Endothelial cell (in vitro differentiated cells): ENCODE measurements at regions not wholly inside any gene's neighbourhood (a gene's known extent, or its start where the extent isn't known, plus 50 kb on each side); places are given as distances from the start of the nearest gene placed in this dataset.
"Not testable (repeated sequence)": the region's sequence is repeated elsewhere in the genome, so short reads cannot be mapped to it uniquely, and the experiment has no call there.

Experiments used
- DNase-seq: peaks from one replicate; pipeline ENCODE4 v3.0.0; 2021; ENCODE audit warnings: low spot score
- H3K27ac Mint-ChIP-seq: one replicate; pipeline ENCODE4 v1.8.0; 2021; ENCODE audit warnings: mixed read lengths, inconsistent platforms; ENCODE audit not compliant: unreplicated experiment
- H3K27me3 Mint-ChIP-seq: one replicate; pipeline ENCODE4 v1.8.0; 2021; ENCODE audit warnings: mild to moderate bottlenecking, moderate library complexity, mixed read lengths, inconsistent platforms; ENCODE audit not compliant: unreplicated experiment
- H3K36me3 Mint-ChIP-seq: one replicate; pipeline ENCODE4 v1.8.0; 2021; ENCODE audit warnings: mild to moderate bottlenecking, low read depth, mixed read lengths, inconsistent platforms; ENCODE audit not compliant: unreplicated experiment
- H3K4me1 Mint-ChIP-seq: one replicate; pipeline ENCODE4 v1.8.0; 2021; ENCODE audit warnings: mild to moderate bottlenecking, mixed read lengths, inconsistent platforms; ENCODE audit not compliant: unreplicated experiment
- H3K4me3 Mint-ChIP-seq: one replicate; pipeline ENCODE4 v1.8.0; 2021; ENCODE audit warnings: mild to moderate bottlenecking, mixed read lengths, inconsistent platforms; ENCODE audit not compliant: unreplicated experiment
- H3K9me3 Mint-ChIP-seq: one replicate; pipeline ENCODE4 v1.8.0; 2021; ENCODE audit warnings: mixed read lengths, inconsistent platforms; ENCODE audit not compliant: unreplicated experiment
- TF ChIP-seq, protein P1 (sequence below): fragments of 200-600 bp; sonication (generic); IDR thresholded peaks from one replicate; pipeline ENCODE4 v1.5.0; 2021; ENCODE audit warnings: antibody characterized with exemption; ENCODE audit not compliant: unreplicated experiment

DNA sequence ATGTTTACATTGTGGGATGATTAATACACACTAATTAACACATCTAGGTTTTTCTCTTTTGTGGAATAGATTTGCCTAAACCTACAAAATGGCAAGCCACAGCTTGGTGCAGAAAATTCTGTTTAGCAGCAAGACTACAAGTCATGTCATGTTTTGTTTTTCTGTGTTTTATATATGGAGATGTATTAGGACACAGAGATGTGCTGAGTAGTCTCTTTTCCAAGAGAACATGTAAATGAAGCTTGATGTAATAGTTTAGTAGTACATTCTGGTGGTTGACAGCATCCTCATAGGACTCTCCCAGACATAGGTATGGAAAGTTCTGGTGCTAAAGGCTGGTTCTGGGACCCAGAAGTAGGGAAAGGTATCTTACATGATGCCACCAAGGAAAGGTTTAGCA is 1345.4 kb downstream of the CDH11 start:
- TF ChIP-seq, protein P1, sequence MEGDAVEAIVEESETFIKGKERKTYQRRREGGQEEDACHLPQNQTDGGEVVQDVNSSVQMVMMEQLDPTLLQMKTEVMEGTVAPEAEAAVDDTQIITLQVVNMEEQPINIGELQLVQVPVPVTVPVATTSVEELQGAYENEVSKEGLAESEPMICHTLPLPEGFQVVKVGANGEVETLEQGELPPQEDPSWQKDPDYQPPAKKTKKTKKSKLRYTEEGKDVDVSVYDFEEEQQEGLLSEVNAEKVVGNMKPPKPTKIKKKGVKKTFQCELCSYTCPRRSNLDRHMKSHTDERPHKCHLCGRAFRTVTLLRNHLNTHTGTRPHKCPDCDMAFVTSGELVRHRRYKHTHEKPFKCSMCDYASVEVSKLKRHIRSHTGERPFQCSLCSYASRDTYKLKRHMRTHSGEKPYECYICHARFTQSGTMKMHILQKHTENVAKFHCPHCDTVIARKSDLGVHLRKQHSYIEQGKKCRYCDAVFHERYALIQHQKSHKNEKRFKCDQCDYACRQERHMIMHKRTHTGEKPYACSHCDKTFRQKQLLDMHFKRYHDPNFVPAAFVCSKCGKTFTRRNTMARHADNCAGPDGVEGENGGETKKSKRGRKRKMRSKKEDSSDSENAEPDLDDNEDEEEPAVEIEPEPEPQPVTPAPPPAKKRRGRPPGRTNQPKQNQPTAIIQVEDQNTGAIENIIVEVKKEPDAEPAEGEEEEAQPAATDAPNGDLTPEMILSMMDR = no peak
- Mint-ChIP-seq H3K4me1 (no peaks in the 10 kb centered on the region), H3K36me3 (no peaks in the 10 kb centered on the region), H3K4me3 (no peak overlapping the region), H3K27me3 (no peaks in the 10 kb centered on the region), H3K27ac (no peak overlapping the region), H3K9me3 (no peaks in the 10 kb centered on the region)
- no peak for DNase-seq

DNA sequence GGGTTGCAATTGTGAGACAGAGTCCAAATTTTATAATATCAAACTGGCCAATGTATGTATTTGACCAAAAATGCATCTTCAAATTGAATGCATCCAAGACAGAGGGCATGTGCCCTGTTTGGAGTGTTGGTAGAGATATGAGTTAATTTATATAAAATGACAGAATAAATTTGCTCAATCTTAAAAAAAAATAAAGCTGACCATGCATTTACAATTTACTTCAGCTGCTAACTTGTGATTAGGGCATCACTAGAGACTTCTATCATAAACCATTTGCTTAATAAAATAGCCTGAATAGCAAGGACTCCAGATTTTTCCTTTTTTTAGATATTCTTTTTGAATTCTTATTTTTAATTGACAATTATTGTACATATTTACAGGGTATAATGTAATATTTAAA is 1345.8 kb downstream of the CDH11 start:
- no peak for DNase-seq
- Mint-ChIP-seq H3K4me3 (no peak overlapping the region), H3K27me3 (no peaks in the 10 kb centered on the region), H3K4me1 (no peaks in the 10 kb centered on the region), H3K36me3 (no peaks in the 10 kb centered on the region), H3K27ac (no peak overlapping the region), H3K9me3 (no peaks in the 10 kb centered on the region)
- TF ChIP-seq, protein P1 = no peak

DNA sequence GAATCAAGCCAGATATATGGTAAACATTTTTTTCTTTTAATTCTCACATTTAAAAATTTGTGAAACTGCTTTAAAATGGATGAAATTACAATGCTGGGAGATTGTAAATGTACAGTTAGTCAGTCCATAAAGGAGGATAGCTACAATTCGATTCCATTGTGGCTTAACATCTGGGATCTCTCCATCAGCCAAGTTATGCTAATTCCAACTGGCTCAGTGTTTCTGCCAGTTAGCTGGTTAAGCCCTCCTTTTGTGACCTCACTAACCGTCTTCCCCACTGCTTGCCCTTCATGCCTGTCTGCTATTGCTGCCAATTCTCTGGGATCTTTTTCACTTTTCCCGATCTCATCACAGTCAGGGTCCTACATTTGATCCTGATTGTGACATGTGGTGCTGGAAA is 1347.6 kb downstream of the CDH11 start:
- TF ChIP-seq, protein P1 = no peak
- Mint-ChIP-seq H3K4me3 (no peak overlapping the region), H3K36me3 (no peaks in the 10 kb centered on the region), H3K27ac (no peak overlapping the region), H3K4me1 (no peaks in the 10 kb centered on the region), H3K9me3 (no peaks in the 10 kb centered on the region), H3K27me3 (no peaks in the 10 kb centered on the region)
- no peak for DNase-seq

DNA sequence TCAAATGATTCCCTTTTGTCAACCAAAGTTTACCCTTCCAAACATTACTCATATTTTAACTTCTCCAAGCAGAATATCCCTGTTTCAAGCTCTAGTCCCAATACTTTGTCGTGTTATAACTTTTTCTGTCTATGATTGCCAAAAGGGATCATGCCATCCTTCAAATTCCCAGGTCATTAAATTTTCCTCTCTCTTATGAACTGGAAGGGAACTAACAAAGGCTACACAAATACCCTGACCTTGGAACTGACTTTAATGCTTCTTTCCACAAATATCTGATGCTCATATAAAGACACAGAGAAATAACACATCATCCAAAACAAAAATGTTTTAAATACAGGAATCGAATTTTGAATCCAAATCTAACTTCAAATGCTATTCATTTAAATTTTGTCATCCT is 1352.7 kb downstream of the CDH11 start:
- no peak for DNase-seq
- Mint-ChIP-seq H3K9me3 (no peaks in the 10 kb centered on the region), H3K27ac (no peak overlapping the region), H3K36me3 (no peaks in the 10 kb centered on the region), H3K27me3 (no peaks in the 10 kb centered on the region), H3K4me1 (no peaks in the 10 kb centered on the region), H3K4me3 (no peak overlapping the region)
- TF ChIP-seq, protein P1 = no peak

DNA sequence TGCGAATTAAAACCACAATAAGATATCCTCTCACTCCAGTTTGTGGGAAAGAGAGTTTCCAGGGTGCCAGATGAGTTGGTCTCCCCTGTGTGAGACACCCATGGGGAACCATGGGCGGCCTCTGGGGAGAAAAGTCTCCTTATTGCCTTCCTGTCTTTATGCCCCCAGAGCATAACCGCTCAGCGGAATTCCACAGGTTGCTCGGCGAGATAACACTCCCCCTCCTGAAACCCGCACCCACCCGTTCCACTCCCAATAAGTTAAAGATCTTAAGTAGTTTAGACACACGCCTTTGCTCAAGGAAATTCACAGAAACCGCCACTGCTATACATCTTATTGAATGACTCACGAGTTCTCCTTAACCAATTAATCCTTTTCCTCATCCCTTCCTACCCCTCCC is 1361.6 kb downstream of the CDH11 start:
- not testable (repeated sequence) for H3K27me3 Mint-ChIP-seq, H3K36me3 Mint-ChIP-seq, H3K27ac Mint-ChIP-seq, H3K4me3 Mint-ChIP-seq, H3K9me3 Mint-ChIP-seq, DNase-seq, H3K4me1 Mint-ChIP-seq

DNA sequence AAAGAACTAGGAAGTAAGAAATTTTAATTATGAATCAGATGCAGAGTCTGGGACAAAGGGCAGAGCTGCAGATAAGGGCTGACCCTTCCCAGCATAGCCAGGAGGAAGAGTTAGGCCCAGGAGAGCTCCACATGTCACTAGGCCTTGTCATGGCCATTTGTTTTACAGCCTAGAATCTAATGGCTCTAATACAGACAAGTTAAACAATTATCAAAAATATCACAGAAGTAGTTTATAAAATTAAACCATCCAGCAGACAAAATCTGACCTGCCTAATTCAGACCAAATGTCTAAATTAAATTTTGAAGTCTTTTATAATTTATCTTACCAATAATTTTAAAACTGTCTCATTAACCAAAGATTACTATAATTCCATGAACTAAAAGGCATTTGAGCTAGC is 1369.5 kb downstream of the CDH11 start:
- Mint-ChIP-seq H3K4me1 (no peaks in the 10 kb centered on the region), H3K4me3 (no peak overlapping the region), H3K27me3 (peaks cover 3% of the 10 kb centered on the region), H3K36me3 (no peaks in the 10 kb centered on the region), H3K27ac (no peak overlapping the region), H3K9me3 (no peaks in the 10 kb centered on the region)
- TF ChIP-seq, protein P1 = no peak
- DNase-seq = no peak
